ENCODE measurements at regions not wholly inside any gene's neighbourhood (a gene's known extent, or its start where the extent isn't known, plus 50 kb on each side); places are given as distances from the start of the nearest gene placed in this dataset.
"Not testable (repeated sequence)": the region's sequence is repeated elsewhere in the genome, so short reads cannot be mapped to it uniquely, and the experiment has no call there.

DNA sequence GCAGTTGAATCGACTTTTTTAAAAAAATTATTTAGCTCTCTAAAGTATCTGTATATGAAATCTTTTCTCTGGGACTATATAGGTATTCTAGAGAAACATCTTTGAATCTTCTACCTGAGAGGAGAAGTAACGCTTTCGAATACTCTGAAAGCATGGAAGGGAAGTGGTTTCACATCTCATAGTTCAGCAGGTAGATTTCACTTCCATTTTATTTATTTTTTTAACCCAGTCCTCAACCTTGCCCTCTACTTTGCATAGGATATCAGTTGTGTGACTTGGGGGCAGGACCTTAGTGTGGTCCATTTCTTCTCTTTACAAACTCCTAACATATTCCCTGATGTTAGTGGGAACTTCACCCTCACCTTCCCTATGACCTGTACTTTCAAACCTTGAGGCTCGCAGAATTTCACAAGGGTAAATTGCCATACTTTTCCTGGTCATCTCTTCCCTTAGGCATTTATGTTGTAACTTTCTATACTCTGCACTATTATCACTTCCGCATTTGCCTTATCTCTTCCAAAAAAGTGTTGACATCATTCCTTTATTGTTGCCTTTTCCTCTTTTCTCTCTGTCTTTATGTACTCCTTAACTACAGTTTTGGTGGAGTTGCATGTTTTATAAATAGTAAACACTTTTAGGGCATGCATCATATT, 1208.5 kb upstream of the ADGRL4 start:
- DNase-seq, result no peak

DNA sequence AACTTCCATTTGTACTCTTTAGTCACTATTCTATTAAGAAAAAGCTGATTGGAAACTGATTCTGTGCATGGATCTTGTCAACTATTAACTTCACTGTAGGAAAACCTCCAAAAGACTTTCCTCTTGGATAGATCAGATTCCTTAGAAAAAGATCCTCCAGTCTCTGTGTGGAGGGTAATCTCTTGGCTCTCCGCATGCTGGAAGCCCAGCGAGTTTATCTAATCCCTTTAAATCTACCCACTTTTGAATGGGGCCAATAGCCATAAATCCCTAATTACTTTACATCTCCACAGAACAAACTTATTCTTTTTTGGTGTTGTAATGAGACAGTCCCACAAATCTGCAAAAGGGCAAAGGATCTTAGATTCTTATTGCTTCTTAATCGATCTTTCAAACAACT, 1206.4 kb upstream of the ADGRL4 start:
- no peak for DNase-seq

DNA sequence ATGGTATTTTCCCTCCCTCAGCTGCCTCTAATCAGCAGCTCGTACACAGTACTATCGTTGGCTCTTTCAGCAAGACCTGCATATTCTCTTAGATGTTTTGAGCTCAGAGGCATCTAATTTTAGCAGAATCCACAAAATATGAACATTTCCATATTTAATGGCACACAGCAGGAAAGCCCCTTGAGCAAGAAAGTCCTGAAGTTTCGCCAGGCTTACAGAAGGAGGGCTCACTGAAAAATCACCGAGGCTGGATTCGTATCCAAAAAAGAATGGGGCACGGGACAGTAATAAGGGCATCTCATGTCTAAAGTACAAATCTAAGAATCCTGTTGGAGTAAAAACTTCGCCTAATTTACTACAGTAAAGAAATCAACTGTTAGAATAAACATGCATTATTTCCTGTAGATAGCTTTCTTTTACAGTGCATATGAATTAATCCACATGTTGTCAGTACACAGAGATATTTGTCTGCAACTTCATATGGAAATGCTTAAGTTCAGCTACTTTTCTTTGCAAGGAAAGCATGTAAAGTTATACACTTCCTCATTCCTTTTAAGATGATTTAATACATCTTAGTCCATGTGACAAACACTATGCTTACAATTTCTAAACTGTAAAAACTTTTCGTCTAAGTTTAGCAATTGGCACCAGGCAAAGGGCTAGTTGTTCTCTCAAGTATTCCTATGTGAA, 1205.3 kb upstream of the ADGRL4 start:
- no peak for DNase-seq

DNA sequence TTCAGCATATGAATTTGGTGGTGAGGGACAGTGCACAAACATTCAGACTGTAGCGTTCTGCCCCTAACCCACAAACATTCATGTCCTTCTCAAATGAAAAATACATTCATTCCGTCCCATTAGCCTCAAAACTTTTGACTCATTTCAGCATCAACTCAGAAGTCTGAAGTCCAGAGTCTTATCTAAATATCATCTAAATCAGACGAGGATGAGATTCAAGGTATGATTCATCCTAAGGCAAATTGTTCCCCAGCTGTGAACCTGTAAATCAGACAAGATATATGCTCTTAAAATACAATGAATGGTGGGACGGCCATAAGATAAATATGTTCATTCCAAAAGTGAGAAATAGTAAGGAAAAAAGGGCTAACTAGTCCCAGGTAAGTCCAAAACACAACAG, 1195.6 kb upstream of the ADGRL4 start:
- DNase-seq, result no peak

DNA sequence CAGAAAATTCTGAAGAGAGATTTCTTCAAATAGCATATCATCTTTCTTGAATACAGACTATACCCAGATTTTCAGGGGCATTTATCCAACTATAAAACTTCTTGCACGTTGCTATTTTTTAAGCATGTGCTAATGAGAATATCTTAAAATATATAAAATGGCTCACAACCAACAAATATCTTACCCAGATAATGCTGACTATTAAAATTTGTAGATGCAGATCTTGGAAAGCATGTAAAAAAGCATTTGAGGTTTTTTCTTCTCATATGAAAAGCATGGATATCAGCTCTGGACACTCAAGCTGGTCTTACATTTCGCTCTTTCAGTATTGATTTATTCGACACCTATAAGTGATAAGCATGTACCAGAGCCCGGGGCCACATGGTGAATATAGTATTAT, 1187.7 kb upstream of the ADGRL4 start:
- DNase-seq, result no peak

DNA sequence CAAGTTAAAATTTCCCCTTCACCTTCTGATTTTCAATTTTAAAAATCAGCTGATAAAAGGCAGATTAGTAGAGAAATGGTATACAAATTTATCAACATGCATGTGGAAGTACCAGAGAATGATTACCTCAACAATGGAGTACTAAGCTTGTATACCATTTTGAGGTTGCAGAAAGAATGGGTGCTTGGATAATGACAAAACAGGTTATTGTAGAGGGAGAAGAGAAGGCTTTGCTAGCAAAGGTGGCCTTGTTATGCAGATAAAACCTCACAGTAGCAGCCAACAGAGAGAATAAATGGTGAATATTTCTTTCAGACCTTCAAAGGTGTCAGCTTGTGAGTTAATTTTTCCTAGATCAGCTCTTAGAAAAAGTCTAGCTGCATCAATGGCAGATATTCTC, 1174.9 kb upstream of the ADGRL4 start:
- DNase-seq, result no peak

DNA sequence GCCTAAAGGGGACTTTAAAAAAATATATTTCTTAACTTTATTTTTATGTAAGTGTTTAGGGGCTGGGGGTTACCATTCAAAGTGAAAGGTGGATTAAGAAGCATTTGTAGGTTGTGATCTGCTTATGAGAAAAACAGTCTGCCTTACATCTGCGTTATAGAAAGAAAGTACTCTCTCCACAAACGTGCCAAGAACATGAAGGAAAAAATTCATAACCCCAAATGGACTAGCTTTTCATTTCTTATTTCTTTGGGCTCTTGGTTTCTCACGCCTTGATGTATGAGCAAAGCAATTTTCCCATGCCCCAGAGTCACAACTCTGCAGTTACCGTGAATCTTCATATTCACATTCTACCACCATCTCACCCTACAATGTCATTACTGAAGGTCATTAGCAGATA, 1165.1 kb upstream of the ADGRL4 start:
- DNase-seq, result no peak

DNA sequence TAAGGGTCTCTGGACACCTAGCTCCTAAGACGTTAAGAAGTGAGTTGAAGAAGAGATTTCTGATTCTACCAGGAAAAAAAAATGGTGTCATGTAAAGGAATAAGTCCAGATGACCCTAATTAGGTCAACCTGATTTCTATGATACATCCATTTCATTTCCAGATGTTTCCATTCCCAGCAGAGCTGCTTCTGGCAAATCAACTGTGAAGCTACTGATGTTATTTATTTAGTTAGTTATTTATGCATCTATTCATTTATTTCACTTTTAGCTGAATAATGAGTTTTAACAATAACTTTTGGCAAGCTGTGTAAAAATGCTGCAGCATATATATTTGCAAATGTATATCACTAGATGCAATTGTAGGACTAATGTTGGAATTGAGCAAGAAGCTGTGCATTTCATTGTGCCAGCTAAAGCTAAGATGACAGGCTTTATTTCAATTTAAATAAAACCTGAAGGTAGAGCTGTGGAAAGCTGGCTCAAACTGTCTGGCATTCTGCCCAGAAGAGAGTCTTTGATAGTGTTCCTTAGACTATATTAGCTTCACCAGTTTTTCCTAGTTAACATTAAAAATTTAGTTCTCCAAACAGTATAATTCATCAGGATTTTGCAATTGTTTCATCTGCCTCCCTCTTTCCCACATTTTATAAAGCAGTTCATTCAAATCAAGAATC, 1164.4 kb upstream of the ADGRL4 start:
- peak; percentile 24 for DNase-seq

DNA sequence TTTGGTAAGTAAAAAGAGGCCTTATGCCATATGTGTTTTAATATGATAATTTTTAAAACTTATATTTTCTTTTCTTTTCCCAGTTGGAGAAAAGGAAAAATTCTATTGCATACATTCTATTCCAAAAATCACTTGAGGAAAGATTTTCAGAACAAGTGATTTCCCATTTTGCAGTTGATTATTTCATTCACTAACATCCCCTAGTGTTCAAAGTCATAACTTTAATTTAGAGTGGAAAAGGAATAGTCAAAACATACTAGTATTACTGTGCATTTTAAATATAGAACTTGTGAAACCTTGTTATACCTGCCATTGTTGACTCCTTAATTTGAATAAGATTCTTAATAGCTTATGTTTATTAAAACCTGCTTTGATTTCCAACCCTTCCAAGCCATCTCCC, 1157.6 kb upstream of the ADGRL4 start:
- no peak for DNase-seq

DNA sequence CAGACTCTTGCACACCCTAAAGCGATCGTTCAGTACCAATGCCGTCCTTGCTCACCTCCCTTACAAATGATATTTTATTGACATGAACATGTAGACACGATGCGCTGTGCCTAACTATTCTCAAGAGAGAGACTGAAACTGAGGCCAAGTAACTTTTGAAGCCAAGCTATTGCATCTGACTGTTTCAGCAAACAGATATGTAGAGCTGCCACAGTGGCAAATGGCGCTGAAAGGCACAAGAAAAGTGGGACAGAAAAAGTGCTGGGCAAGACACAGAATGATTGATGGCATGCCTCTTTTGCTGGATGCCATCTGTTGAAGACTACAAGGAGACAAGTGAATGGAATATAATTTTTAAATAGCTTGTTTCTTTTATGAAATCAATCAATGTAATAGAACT, 1157.2 kb upstream of the ADGRL4 start:
- no peak for DNase-seq

DNA sequence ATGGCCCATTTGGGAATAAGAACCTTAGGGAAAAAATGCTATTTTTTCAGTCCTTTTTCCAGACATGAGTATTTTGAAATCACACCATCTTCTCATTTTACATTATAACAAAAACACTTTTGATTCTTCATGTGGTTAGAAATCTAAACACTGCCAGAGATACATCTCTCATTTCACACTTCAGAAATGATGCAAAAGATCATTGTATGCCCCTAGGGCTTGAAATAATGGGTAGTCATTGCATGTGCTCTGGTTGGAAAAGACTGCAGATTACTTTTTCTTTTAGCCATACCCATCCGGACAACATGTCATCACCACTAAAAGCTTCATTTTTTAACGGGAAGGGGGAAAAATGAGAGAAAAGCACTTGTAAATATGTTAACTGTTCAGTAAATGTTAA, 1152.2 kb upstream of the ADGRL4 start:
- DNase-seq, result no peak

DNA sequence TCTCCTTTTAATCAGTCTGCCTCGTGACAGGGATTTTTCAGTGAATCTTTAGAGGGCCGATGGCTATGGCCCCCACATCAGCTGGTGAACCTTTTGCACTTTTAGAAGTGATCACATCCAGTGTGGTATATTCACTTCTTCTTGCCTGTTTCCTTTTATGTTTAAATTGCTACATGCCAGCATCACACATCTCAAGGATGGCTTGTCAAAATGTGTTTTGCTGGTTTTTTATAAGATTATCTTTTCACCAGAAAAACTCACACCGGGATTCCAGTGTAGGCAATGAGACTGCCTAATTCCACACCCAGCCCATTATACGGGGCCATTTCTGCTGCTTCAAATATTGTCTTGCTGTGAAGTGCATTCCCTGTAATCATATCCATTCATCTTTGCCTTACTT, 1151.7 kb upstream of the ADGRL4 start:
- DNase-seq, result no peak

DNA sequence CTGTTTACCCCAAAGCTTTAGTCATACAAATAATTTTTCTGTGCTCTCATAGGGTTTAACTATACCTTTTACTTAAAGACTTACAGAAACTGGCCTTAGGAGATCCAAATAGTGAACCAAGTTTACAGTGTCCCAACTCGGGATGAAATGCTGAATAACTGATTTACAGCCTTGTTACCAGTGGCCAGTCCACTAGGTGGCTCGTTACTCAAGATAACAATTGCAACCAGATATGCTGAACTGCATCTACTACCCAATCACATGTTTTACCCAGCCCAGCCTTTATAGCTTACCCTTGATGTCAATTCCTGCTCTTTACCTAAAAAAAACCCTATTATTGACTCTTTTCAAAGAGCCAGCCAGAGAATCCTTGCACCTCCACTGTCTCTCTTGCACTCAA, 1148.8 kb upstream of the ADGRL4 start:
- no peak for DNase-seq

DNA sequence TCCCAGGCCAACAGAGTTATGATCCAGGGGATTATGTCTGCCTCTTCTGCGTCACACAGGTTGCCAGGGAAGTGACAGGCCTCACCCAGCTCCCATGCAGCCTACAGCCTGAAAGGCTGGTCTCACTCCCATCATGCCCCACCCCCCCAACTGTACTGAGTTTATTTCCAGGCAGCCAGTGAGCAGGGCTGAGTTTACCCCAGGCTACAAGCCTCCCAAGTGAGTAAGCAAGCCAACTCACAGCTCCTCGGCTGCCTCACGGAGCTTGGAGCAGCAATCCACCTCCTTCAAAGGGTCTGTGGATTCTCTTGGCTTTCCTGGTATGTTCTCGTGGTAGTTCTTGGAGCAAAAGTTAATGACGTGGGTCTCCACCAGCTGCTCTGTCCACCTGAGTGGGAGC, 1147.6 kb upstream of the ADGRL4 start:
- DNase-seq, result no peak

DNA sequence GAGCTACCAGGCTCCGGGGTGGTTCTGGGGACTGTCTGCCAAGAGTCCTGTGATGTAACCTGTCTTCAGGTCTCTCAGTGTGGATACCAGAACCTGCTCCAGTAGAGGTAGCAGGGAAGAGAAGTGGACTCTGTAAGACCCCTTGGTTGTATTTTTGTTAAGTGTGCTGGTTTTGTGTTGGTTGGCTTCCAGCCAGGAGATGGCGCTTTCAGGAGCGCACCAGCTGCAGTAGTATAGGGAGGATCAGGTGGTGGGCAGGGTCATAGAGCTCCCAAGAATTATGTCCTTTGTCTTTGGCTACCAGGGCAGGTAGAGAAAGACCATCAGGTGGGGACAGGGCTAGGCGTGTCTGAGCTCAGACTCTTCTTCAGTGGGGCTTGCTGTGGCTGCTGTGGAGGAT, 1147.2 kb upstream of the ADGRL4 start:
- no peak for DNase-seq

DNA sequence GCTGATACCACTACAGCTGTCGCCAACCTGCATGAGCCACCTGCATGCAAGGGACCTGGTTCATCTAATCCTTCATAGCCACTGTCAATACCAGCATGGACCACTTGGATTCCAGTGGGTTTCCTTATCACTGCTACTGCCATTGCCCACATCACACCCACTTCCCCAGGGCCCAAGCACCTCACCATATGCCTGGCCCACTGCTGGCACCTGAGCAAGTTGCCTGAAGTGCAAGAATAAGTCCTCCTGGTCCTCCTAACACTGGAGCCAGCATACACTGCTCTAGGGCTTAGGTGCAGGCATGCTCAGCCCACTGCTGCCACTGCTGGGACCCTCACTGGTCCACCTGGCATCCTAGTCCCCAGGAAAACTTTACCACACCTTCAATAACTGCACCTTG, 1136.8 kb upstream of the ADGRL4 start:
- DNase-seq, result no peak

DNA sequence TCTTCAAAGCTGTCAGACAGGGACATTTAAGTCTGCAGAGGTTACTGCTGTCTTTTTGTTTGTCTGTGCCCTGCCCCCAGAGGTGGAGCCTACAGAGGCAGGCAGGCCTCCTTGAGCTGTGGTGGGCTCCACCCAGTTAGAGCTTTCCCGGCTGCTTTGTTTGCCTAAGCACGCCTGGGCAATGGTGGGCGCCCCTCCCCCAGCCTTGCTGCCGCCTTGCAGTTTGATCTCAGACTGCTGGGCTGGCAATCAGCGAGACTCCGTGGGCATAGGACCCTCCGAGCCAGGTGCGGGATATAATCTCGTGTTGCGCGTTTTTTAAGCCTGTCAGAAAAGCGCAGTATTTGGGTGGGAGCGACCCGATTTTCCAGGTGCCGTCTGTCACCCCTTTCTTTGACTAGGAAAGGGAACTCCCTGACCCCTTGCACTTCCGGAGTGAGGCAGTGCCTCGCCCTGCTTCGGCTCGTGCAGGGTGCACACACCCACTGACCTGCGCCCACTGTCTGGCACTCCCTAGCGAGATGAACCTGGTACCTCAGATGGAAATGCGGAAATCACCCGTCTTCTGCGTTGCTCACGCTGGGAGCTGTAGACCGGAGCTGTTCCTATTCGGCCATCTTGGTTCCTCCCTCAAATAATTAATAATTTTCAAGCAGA, 1131.5 kb upstream of the ADGRL4 start:
- not testable (repeated sequence) for DNase-seq

DNA sequence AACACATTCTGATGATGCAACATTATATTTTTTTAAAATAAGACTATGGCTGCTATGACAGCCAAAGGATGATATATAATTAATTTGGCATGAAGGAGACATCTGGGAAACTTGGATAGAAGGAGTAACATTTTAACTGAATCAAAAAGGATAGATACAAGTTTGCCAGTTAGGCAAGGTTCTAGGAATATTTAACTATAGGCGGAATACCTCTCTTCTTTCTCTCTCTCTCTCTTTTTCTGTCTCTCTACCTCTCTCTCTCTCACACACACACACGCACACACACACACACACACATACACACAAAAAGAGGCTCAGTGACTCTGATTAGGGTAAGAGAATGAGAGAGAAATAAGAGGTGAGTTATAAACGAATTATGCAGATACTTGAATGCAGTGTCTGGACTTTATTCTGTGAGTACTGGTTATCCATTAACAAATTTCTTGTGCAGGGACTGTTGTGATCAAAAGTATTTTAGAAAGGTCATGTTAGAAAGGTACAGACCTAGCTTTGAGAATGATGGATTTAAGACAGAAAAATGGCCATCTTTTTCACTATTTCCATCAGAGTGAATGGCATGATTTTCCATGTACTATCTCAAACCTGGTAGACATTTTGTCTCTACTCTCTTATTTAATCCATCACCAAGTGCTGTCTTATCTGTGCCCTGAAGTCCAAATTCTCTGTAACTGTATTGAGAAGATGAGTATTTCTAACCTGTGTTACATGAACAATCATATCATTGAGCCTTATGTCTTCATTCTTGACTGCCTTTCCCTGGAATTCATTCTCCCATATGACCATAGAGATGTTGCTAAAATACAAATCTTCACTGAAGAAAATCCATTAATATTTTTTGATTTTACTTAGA, 1106.9 kb upstream of the ADGRL4 start:
- no peak for DNase-seq

DNA sequence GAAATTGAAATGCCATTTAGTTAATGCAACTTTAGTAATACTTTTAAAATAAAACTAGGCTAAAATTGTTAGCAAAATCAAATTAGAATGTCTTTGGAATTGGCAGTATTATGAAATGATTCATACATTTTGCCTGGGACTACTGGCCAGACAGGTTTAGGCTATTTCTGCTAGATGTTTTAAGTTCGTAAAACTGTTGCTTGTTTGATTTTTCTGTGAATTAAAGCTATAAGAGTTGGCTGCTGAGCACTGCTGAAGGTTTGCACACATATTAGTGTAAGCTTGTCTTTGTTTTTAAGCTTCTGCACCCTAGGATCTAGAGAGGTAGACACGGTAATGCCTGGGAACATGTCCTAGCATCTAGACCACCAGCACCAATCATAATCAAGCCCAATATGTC, 1094.6 kb upstream of the ADGRL4 start:
- DNase-seq, result no peak

DNA sequence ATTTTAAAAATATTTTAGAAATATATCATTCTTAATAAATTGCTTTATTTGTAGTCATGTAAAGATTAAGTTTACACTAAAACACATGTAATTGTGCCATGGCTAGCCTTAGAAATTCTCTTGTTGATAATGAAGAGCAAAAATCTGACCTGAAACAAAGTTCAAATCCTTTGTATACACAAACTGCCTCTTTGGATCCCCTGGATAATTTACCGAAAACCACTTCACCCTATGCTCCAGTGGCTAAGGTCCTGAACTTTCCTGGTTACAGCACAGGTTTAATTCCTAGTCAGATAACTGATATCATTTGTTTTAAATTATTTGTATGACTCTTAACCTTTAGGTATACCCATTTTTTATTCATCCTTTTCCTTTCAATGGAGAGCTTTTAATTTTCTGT, 1093.2 kb upstream of the ADGRL4 start:
- no peak for DNase-seq

DNA sequence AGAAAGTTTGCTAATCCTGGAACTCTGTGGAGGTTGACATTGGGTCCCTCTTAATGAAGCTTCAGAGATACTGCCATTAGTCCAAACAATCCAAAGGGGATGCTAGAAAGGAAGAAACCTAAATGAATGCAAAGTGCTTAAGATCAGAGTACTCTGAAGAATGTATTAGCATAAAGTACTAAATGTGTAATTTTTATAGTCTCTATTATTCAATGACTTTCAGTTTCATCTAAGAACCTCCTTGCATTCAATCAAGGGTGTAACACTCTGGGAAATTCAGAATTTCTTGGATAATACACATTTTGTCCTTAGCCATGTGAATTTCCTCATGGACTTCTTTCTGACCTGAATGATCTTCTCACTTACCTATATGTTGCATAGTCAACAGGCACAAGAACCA, 1078.5 kb upstream of the ADGRL4 start:
- no peak for DNase-seq

DNA sequence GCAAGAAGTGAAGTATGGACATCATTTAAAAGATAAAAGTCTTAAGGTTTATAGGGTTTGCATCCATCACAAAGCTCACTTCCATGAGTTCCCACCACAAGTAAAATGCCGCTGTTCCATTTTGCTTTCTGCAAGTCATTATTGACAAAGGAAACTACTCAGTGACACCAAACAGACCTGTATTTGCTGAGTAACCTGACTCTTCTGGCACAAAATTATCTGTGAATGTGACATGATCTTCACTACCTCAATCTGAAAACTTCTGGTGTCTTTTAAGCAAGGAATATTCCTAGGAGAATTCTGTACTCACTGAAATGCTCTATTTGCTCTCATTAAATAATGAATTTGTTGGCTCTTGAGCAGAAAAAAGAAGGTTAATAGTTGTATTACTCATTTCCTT, 1077.4 kb upstream of the ADGRL4 start:
- DNase-seq, result peak; percentile 36

DNA sequence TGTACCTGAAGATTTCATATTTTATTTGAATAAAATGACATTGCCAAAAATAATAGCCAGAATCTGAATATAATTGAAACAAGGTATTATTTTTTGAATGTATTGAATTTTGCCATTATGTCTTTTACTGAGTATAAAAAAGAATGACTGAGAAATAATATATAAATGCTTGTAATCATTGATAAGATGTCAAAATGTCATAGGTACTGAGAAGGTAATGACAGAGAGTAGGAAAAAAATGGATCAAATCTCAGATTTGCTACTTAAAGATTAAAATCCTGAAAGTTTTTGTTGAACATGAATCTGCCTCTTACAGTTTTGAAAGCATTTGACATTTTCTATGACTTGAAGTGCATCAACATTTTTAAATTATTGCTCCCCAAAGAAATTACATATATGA, 1069.9 kb upstream of the ADGRL4 start:
- DNase-seq, result no peak

Data from NCI-H345 (cell line).